Rectal smooth muscle tissue (tissue), 1 donor: ENCODE measurements at regions not wholly inside any gene's neighbourhood (a gene's known extent, or its start where the extent isn't known, plus 50 kb on each side); places are given as distances from the start of the nearest gene placed in this dataset.

Source experiments
- H3K27ac ChIP-seq: one replicate; pipeline ENCODE4 v1.7.0; 2013; ENCODE audit warnings: low read depth, low read length, inconsistent platforms
- H3K27me3 ChIP-seq: one replicate; pipeline ENCODE4 v1.7.0; 2013; ENCODE audit warnings: low read length; ENCODE audit not compliant: control insufficient read depth, insufficient read depth
- H3K36me3 ChIP-seq: one replicate; pipeline ENCODE4 v1.7.0; 2013; ENCODE audit warnings: low read length; ENCODE audit not compliant: control insufficient read depth, insufficient read depth
- H3K4me1 ChIP-seq: one replicate; pipeline ENCODE4 v1.7.0; 2013; ENCODE audit warnings: low read length; ENCODE audit not compliant: control insufficient read depth, insufficient read depth
- H3K4me3 ChIP-seq: one replicate; pipeline ENCODE4 v1.7.0; 2013; ENCODE audit warnings: low read length
- H3K9ac ChIP-seq: one replicate; pipeline ENCODE4 v1.7.0; 2013; ENCODE audit warnings: low read length

- Histone ChIP-seq H3K27me3 (no peaks in the 10 kb centered on the region), H3K4me1 (no peaks in the 10 kb centered on the region), H3K36me3 (no peaks in the 10 kb centered on the region), H3K4me3 (no peak overlapping the region), H3K27ac (no peak overlapping the region), H3K9ac (no peak overlapping the region)
Observed at GRCh38 chr10:84659027-84659426, 330.6 kb downstream of the CCSER2 start.

DNA sequence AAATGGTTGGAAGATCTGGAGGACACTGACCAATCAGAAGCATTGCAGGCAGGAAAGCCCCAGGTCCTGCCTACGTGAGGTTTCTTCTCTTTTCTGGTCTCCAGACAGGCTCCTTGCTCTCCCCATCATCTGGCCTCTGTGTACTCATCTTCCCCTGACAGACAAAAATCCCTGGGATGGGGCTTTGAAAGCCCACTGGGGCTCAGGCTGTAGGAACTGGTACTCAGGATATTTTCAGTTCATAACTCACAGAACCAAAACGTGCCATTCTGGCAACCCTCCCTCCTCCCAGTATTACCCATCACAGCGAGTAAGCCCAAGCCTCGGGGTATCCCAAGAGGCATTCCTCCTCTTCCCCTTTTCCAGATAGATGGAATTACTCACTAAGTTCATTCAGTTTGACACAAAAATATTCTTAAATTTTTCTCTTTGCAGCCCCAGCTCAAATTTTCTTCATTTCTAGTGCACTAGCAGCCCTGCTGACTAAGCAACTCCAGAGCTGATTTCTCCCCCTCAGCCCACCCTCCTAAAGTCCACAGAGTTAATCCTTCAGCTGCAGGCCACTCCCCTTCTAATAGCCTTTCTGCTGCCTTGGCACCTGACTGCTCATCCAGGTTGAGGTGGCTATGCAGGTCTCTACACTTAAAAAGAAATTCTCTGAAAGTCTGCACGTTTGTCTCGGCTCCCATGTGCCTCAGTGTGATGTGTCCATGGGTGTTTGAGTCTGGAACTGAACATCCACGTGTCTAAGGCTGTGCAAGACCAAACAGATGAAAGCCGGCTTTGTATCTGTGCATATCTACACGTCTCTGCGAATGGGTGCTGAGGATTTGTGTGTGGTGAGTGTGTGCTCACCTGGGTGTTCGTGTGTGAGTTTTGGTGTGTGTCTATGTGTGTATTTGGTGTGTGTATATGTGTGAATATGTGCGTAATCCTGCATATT lies 331.4 kb downstream of the CCSER2 start:
- H3K36me3 ChIP-seq: no peaks in the 10 kb centered on the region
- H3K4me3 ChIP-seq: no peak overlapping the region
- no peaks in the 10 kb centered on the region for H3K27me3 ChIP-seq
- H3K9ac ChIP-seq: no peak overlapping the region
- H3K4me1 ChIP-seq: no peaks in the 10 kb centered on the region
- H3K27ac ChIP-seq: no peak overlapping the region

- Histone ChIP-seq H3K4me3 (no peak overlapping the region), H3K27ac (no peak overlapping the region), H3K4me1 (no peaks in the 10 kb centered on the region), H3K36me3 (no peaks in the 10 kb centered on the region), H3K9ac (no peak overlapping the region), H3K27me3 (no peaks in the 10 kb centered on the region)
Observed at GRCh38 chr10:84660450-84661159, 332.2 kb downstream of the CCSER2 start.

DNA sequence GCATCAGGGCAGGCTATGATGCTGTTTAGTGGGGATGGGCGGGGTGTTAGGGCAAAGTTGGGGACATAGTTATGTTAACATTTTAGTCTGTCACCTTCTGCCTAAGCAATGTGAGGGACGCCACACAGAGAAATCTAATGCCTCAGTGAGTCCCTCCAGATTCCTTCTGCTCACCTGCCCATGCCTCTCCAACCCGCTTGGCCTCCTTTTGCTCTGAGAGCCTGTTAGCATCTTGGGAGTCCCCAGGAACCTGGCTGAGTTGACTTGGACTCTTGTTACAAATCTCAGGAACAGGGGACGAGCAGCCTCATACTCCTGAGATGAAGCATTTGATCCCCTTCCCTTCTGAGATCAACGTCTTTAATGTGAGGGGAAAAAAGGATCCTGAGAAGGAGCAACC lies 336.8 kb downstream of the CCSER2 start:
- Histone ChIP-seq H3K27me3 (no peaks in the 10 kb centered on the region), H3K27ac (no peak overlapping the region), H3K36me3 (no peaks in the 10 kb centered on the region), H3K4me1 (no peaks in the 10 kb centered on the region), H3K9ac (no peak overlapping the region), H3K4me3 (no peak overlapping the region)

- no peak overlapping the region for H3K9ac ChIP-seq
- H3K36me3 ChIP-seq: no peaks in the 10 kb centered on the region
- no peak overlapping the region for H3K4me3 ChIP-seq
- H3K27me3 ChIP-seq: no peaks in the 10 kb centered on the region
- no peaks in the 10 kb centered on the region for H3K4me1 ChIP-seq
- no peak overlapping the region for H3K27ac ChIP-seq
Observed at GRCh38 chr10:84665883-84666463, 337.6 kb downstream of the CCSER2 start.

- no peaks in the 10 kb centered on the region for H3K4me1 ChIP-seq
- no peak overlapping the region for H3K27ac ChIP-seq
- no peaks in the 10 kb centered on the region for H3K27me3 ChIP-seq
- H3K4me3 ChIP-seq: no peak overlapping the region
- no peaks in the 10 kb centered on the region for H3K36me3 ChIP-seq
- H3K9ac ChIP-seq: no peak overlapping the region
Observed at GRCh38 chr10:84668186-84668763, 339.9 kb downstream of the CCSER2 start.

DNA sequence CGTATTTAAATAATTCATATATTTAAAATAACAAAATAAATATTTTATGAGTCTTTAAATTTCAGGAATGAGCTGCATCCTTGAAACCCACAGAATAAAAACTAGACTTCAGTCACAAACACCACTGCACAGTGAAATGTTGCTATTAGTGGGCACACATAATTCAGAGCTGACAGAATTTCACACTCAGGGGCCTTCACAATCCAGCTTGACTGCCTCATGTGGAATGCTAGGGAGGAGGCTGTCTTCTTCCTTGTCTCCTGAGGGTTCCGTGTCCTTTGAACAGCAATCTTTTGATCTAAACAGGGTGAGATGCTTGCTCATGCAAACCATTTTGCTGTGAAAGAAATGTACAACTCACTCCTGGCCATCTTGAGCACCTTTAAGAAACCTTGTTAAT lies 346.7 kb downstream of the CCSER2 start:
- Histone ChIP-seq H3K4me3 (no peak overlapping the region), H3K27ac (no peak overlapping the region), H3K9ac (no peak overlapping the region), H3K27me3 (no peaks in the 10 kb centered on the region), H3K36me3 (no peaks in the 10 kb centered on the region), H3K4me1 (no peaks in the 10 kb centered on the region)

DNA sequence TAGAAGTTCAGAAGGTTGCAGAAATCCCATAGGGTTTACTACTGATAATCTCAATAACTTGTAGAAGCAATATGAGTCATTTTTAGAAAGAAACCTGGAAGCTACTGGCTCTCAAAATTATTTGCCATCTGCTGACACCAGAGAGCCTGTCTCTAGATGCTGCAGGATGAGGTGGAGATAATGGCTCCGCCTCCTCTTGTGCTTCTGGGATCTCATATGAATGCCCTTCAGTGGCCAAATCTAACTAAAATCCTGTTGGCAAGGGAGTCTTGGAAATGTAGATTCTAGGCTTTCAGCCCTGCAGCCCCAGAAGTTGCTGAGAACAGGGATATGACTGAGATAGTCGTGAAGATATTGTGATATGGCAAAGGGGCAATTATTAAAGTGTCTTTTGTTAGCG lies 348.1 kb downstream of the CCSER2 start:
- Histone ChIP-seq H3K27ac (no peak overlapping the region), H3K36me3 (no peaks in the 10 kb centered on the region)

GRCh38 chr10:84681781-84682180 lies 353.4 kb downstream of the CCSER2 start:
- Histone ChIP-seq H3K27me3 (no peaks in the 10 kb centered on the region), H3K36me3 (no peaks in the 10 kb centered on the region), H3K4me3 (no peak overlapping the region), H3K4me1 (no peaks in the 10 kb centered on the region), H3K27ac (no peak overlapping the region), H3K9ac (no peak overlapping the region)

More for the DNA sequence above, 348.1 kb downstream of the CCSER2 start:
- Histone ChIP-seq H3K27me3 (no peaks in the 10 kb centered on the region), H3K4me3 (no peak overlapping the region), H3K4me1 (no peaks in the 10 kb centered on the region), H3K9ac (no peak overlapping the region)

GRCh38 chr10:84683550-84683949 lies 355.2 kb downstream of the CCSER2 start:
- Histone ChIP-seq H3K4me1 (no peaks in the 10 kb centered on the region), H3K9ac (no peak overlapping the region), H3K27ac (no peak overlapping the region), H3K36me3 (no peaks in the 10 kb centered on the region), H3K4me3 (no peak overlapping the region), H3K27me3 (no peaks in the 10 kb centered on the region)

- H3K27ac ChIP-seq: no peak overlapping the region
- no peak overlapping the region for H3K4me3 ChIP-seq
- no peaks in the 10 kb centered on the region for H3K27me3 ChIP-seq
- H3K4me1 ChIP-seq: no peaks in the 10 kb centered on the region
- H3K9ac ChIP-seq: no peak overlapping the region
- no peaks in the 10 kb centered on the region for H3K36me3 ChIP-seq
Observed at GRCh38 chr10:84683980-84684740, 355.8 kb downstream of the CCSER2 start.
